Fibroblast of mammary gland (primary cell): ENCODE measurements at regions not wholly inside any gene's neighbourhood (a gene's known extent, or its start where the extent isn't known, plus 50 kb on each side); places are given as distances from the start of the nearest gene placed in this dataset.

Experiments
- DNase-seq: peaks from one replicate; pipeline ENCODE4 v3.0.0-alpha.2; 2010; ENCODE audit warnings: low read depth
- H3K4me3 ChIP-seq: 2 replicates; pipeline ENCODE4 v1.5.1; 2011; ENCODE audit warnings: low read depth, mild to moderate bottlenecking, low read length, moderate library complexity; ENCODE audit not compliant: control insufficient read depth
- CTCF ChIP-seq: conservative IDR thresholded peaks from 2 replicates; pipeline ENCODE4 v1.5.1; 2011; ENCODE audit warnings: low read depth, low read length, inconsistent platforms; ENCODE audit not compliant: control insufficient read depth, insufficient read depth

- no peak for TF ChIP-seq CTCF
- DNase-seq, result no peak
- H3K4me3 ChIP-seq, result no peak overlapping the region
These were observed 182.6 kb downstream of the ZPLD1 start for GRCh38 chr3:102617381-102617780.

- DNase-seq, result no peak
- TF ChIP-seq CTCF, result no peak
- H3K4me3 ChIP-seq, result no peak overlapping the region
These were observed 184.5 kb downstream of the ZPLD1 start for GRCh38 chr3:102619361-102619760.

GRCh38 chr3:102629943-102630342, 195.1 kb downstream of the ZPLD1 start:
- H3K4me3 ChIP-seq, result no peak overlapping the region
- no peak for DNase-seq
- TF ChIP-seq CTCF, result no peak

GRCh38 chr3:102630531-102630930, 195.7 kb downstream of the ZPLD1 start:
- DNase-seq, result no peak
- no peak overlapping the region for H3K4me3 ChIP-seq
- TF ChIP-seq CTCF, result no peak

GRCh38 chr3:102643546-102643945, 208.7 kb downstream of the ZPLD1 start:
- DNase-seq, result no peak
- TF ChIP-seq CTCF, result no peak
- H3K4me3 ChIP-seq, result no peak overlapping the region

GRCh38 chr3:102646557-102646956, 211.7 kb downstream of the ZPLD1 start:
- DNase-seq, result no peak
- no peak for TF ChIP-seq CTCF
- H3K4me3 ChIP-seq, result no peak overlapping the region

GRCh38 chr3:102660653-102661052, 225.8 kb downstream of the ZPLD1 start:
- no peak for DNase-seq
- no peak for TF ChIP-seq CTCF
- no peak overlapping the region for H3K4me3 ChIP-seq
